ENCODE measurements at regions not wholly inside any gene's neighbourhood (a gene's known extent, or its start where the extent isn't known, plus 50 kb on each side); places are given as distances from the start of the nearest gene placed in this dataset.

GRCh38 chr6:168746013-168746412 is 305.0 kb downstream of the SMOC2 start:
- in situ Hi-C loops (cut with HindIII; ENCODE audit: low pct_ligation_motif_present, low pct_unique_long_range_greater_than_20kb, low sequenced_read_pairs), result no loop called here
- no peak for DNase-seq

- in situ Hi-C loops (cut with HindIII; ENCODE audit: low pct_ligation_motif_present, low pct_unique_long_range_greater_than_20kb, low sequenced_read_pairs), result no loop called here
- DNase-seq, result no peak
These were observed 303.9 kb downstream of the SMOC2 start for GRCh38 chr6:168744861-168745260.

GRCh38 chr6:168741942-168742782 is 301.2 kb downstream of the SMOC2 start:
- in situ Hi-C loops (cut with HindIII; ENCODE audit: low pct_ligation_motif_present, low pct_unique_long_range_greater_than_20kb, low sequenced_read_pairs), result no loop called here
- DNase-seq, result no peak

- in situ Hi-C loops (cut with HindIII; ENCODE audit: low pct_ligation_motif_present, low pct_unique_long_range_greater_than_20kb, low sequenced_read_pairs), result no loop called here
- DNase-seq, result no peak
These were observed 300.3 kb downstream of the SMOC2 start for GRCh38 chr6:168741305-168741704.

GRCh38 chr6:168739381-168739780 is 298.4 kb downstream of the SMOC2 start:
- no peak for DNase-seq
- in situ Hi-C loops (cut with HindIII; ENCODE audit: low pct_ligation_motif_present, low pct_unique_long_range_greater_than_20kb, low sequenced_read_pairs), result no loop called here

GRCh38 chr6:168737481-168737880 is 296.5 kb downstream of the SMOC2 start:
- in situ Hi-C loops (cut with HindIII; ENCODE audit: low pct_ligation_motif_present, low pct_unique_long_range_greater_than_20kb, low sequenced_read_pairs), result no loop called here
- peak; percentile 51 for DNase-seq

- in situ Hi-C loops (cut with HindIII; ENCODE audit: low pct_ligation_motif_present, low pct_unique_long_range_greater_than_20kb, low sequenced_read_pairs), result no loop called here
- no peak for DNase-seq
These were observed 296.0 kb downstream of the SMOC2 start for GRCh38 chr6:168737014-168737413.

- in situ Hi-C loops (cut with HindIII; ENCODE audit: low pct_ligation_motif_present, low pct_unique_long_range_greater_than_20kb, low sequenced_read_pairs), result no loop called here
- DNase-seq, result no peak
These were observed 295.1 kb downstream of the SMOC2 start for GRCh38 chr6:168736039-168736438.

- no peak for DNase-seq
- in situ Hi-C loops (cut with HindIII; ENCODE audit: low pct_ligation_motif_present, low pct_unique_long_range_greater_than_20kb, low sequenced_read_pairs), result no loop called here
These were observed 294.4 kb downstream of the SMOC2 start for GRCh38 chr6:168735268-168735949.

GRCh38 chr6:168734523-168734922 is 293.5 kb downstream of the SMOC2 start:
- DNase-seq, result no peak
- in situ Hi-C loops (cut with HindIII; ENCODE audit: low pct_ligation_motif_present, low pct_unique_long_range_greater_than_20kb, low sequenced_read_pairs), result no loop called here

- no peak for DNase-seq
- in situ Hi-C loops (cut with HindIII; ENCODE audit: low pct_ligation_motif_present, low pct_unique_long_range_greater_than_20kb, low sequenced_read_pairs), result no loop called here
These were observed 291.7 kb downstream of the SMOC2 start for GRCh38 chr6:168732676-168733075.

GRCh38 chr6:168730931-168731716 is 290.1 kb downstream of the SMOC2 start:
- in situ Hi-C loops (cut with HindIII; ENCODE audit: low pct_ligation_motif_present, low pct_unique_long_range_greater_than_20kb, low sequenced_read_pairs), result no loop called here
- no peak for DNase-seq

GRCh38 chr6:168728056-168728455 is 287.1 kb downstream of the SMOC2 start:
- no peak for DNase-seq
- in situ Hi-C loops (cut with HindIII; ENCODE audit: low pct_ligation_motif_present, low pct_unique_long_range_greater_than_20kb, low sequenced_read_pairs), result no loop called here

GRCh38 chr6:168726312-168726856 is 285.4 kb downstream of the SMOC2 start:
- in situ Hi-C loops (cut with HindIII; ENCODE audit: low pct_ligation_motif_present, low pct_unique_long_range_greater_than_20kb, low sequenced_read_pairs), result no loop called here

GRCh38 chr6:168725802-168726201 is 284.8 kb downstream of the SMOC2 start:
- in situ Hi-C loops (cut with HindIII; ENCODE audit: low pct_ligation_motif_present, low pct_unique_long_range_greater_than_20kb, low sequenced_read_pairs), result no loop called here
- no peak for DNase-seq

More at GRCh38 chr6:168726312-168726856, 285.4 kb downstream of the SMOC2 start:
- DNase-seq, result no peak

- no peak for DNase-seq
- in situ Hi-C loops (cut with HindIII; ENCODE audit: low pct_ligation_motif_present, low pct_unique_long_range_greater_than_20kb, low sequenced_read_pairs), result no loop called here
These were observed 283.9 kb downstream of the SMOC2 start for GRCh38 chr6:168724669-168725570.

- in situ Hi-C loops (cut with HindIII; ENCODE audit: low pct_ligation_motif_present, low pct_unique_long_range_greater_than_20kb, low sequenced_read_pairs), result no loop called here
- no peak for DNase-seq
These were observed 283.0 kb downstream of the SMOC2 start for GRCh38 chr6:168724033-168724432.

GRCh38 chr6:168722397-168722796 is 281.4 kb downstream of the SMOC2 start:
- in situ Hi-C loops (cut with HindIII; ENCODE audit: low pct_ligation_motif_present, low pct_unique_long_range_greater_than_20kb, low sequenced_read_pairs), result no loop called here
- no peak for DNase-seq
